ENCODE measurements at regions not wholly inside any gene's neighbourhood (a gene's known extent, or its start where the extent isn't known, plus 50 kb on each side); places are given as distances from the start of the nearest gene placed in this dataset.

GRCh38 chr3:74233091-74233490 lies 381.4 kb downstream of the CNTN3 start:
- TF ChIP-seq, protein P1, sequence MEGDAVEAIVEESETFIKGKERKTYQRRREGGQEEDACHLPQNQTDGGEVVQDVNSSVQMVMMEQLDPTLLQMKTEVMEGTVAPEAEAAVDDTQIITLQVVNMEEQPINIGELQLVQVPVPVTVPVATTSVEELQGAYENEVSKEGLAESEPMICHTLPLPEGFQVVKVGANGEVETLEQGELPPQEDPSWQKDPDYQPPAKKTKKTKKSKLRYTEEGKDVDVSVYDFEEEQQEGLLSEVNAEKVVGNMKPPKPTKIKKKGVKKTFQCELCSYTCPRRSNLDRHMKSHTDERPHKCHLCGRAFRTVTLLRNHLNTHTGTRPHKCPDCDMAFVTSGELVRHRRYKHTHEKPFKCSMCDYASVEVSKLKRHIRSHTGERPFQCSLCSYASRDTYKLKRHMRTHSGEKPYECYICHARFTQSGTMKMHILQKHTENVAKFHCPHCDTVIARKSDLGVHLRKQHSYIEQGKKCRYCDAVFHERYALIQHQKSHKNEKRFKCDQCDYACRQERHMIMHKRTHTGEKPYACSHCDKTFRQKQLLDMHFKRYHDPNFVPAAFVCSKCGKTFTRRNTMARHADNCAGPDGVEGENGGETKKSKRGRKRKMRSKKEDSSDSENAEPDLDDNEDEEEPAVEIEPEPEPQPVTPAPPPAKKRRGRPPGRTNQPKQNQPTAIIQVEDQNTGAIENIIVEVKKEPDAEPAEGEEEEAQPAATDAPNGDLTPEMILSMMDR (IDR thresholded peaks at IDR 0.05) = no peak
- TF ChIP-seq EP300 (IDR thresholded peaks at IDR 0.05) = no peak
- TF ChIP-seq POLR2A (IDR thresholded peaks at IDR 0.05) = no peak
- no peak for TF ChIP-seq POLR2AphosphoS5 (IDR thresholded peaks at IDR 0.05)
- intact Hi-C loops (cut with DNase I; ENCODE audit: low total_unique reads) = no loop called here
- H3K27me3 ChIP-seq = no peaks in the 10 kb centered on the region
- H3K9me3 ChIP-seq = no peaks in the 10 kb centered on the region
- no peaks in the 10 kb centered on the region for H3K36me3 ChIP-seq
- no peak overlapping the region for H3K4me3 ChIP-seq
- no peak for DNase-seq
- no peak overlapping the region for H3K27ac ChIP-seq
- H3K4me1 ChIP-seq = peaks cover 0 to 4% (median 1%) of the 10 kb centered on the region in 4 donors
- WGBS, 5 donors = 29 to 41% (median 39%) methylated on average over 3 of the region's 3 CpGs

- TF ChIP-seq, protein P1 (IDR thresholded peaks at IDR 0.05) = no peak
- TF ChIP-seq POLR2A (IDR thresholded peaks at IDR 0.05) (no peak), EP300 (IDR thresholded peaks at IDR 0.05) (no peak), POLR2AphosphoS5 (IDR thresholded peaks at IDR 0.05) (no peak)
- H3K4me3 ChIP-seq = no peak overlapping the region
- no peak overlapping the region for H3K27ac ChIP-seq
- H3K36me3 ChIP-seq = no peaks in the 10 kb centered on the region
- WGBS, 5 donors = 67 to 73% (median 69%) methylated on average over 3 of the region's 3 CpGs
- intact Hi-C loops (cut with DNase I; ENCODE audit: low total_unique reads) = no loop called here
- DNase-seq = no peak
- H3K4me1 ChIP-seq = no peaks in the 10 kb centered on the region
- H3K9me3 ChIP-seq = no peaks in the 10 kb centered on the region
- H3K27me3 ChIP-seq = no peaks in the 10 kb centered on the region
Observed at GRCh38 chr3:74217467-74217866, 397.0 kb downstream of the CNTN3 start.

DNA sequence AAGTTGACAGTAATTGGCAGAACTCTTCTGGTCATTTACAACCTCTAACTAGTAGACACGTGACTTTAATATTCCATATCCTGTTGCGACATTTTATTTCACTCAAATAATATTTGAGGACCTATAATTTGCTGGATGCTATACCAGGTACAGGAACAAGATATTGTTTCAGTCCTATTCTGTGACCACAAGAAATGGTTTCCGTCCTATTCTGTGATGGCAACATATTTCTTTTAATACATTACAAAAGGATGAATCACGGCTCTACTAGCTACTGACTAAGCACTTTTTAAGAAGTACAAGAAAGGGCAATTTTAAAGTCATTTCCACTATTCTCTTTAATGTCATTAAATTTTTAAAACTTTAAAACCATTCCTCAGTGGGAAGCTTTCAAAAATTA lies 400.2 kb downstream of the CNTN3 start:
- TF ChIP-seq POLR2A (IDR thresholded peaks at IDR 0.05) (no peak), POLR2AphosphoS5 (IDR thresholded peaks at IDR 0.05) (no peak), EP300 (IDR thresholded peaks at IDR 0.05) (no peak)
- TF ChIP-seq, protein P1 (IDR thresholded peaks at IDR 0.05) = no peak
- H3K4me3 ChIP-seq = no peak overlapping the region

GRCh38 chr3:74210739-74211138 lies 403.7 kb downstream of the CNTN3 start:
- intact Hi-C loops (cut with DNase I; ENCODE audit: low total_unique reads) = no loop called here
- Histone ChIP-seq H3K4me3 (no peak overlapping the region), H3K36me3 (no peaks in the 10 kb centered on the region), H3K4me1 (no peaks in the 10 kb centered on the region), H3K9me3 (no peaks in the 10 kb centered on the region), H3K27me3 (no peaks in the 10 kb centered on the region), H3K27ac (no peak overlapping the region)
- TF ChIP-seq EP300 (IDR thresholded peaks at IDR 0.05) = no peak
- TF ChIP-seq POLR2A (IDR thresholded peaks at IDR 0.05) = no peak
- TF ChIP-seq, protein P1 (IDR thresholded peaks at IDR 0.05) = no peak
- no peak for TF ChIP-seq POLR2AphosphoS5 (IDR thresholded peaks at IDR 0.05)
- no peak for DNase-seq

More for the DNA sequence above, 400.2 kb downstream of the CNTN3 start:
- intact Hi-C loops (cut with DNase I; ENCODE audit: low total_unique reads) = no loop called here
- no peak overlapping the region for H3K27ac ChIP-seq
- no peaks in the 10 kb centered on the region for H3K27me3 ChIP-seq
- no peaks in the 10 kb centered on the region for H3K9me3 ChIP-seq
- DNase-seq = no peak
- H3K4me1 ChIP-seq = no peaks in the 10 kb centered on the region
- 83 to 95% (median 88%) methylated on average over 4 of the region's 4 CpGs for WGBS, 5 donors
- H3K36me3 ChIP-seq = no peaks in the 10 kb centered on the region

Measured in stomach (tissue), 8 donors.